OCI-LY1 (cell line): ENCODE measurements at regions not wholly inside any gene's neighbourhood (a gene's known extent, or its start where the extent isn't known, plus 50 kb on each side); places are given as distances from the start of the nearest gene placed in this dataset.

Experiments used
- H2AFZ ChIP-seq: fragments of 200-600 bp; sonication (generic), shearing (Covaris generic); 2 replicates; pipeline ENCODE4 v1.6.0; 2014; ENCODE audit warnings: antibody characterized with exemption, mild to moderate bottlenecking, low read length
- H3F3A ChIP-seq: fragments of 200-600 bp; sonication (generic), shearing (Covaris generic); 2 replicates; pipeline ENCODE4 v1.6.0; 2014; ENCODE audit warnings: mild to moderate bottlenecking, antibody characterized with exemption, low read length, moderate library complexity; ENCODE audit not compliant: insufficient read depth
- H3K27ac ChIP-seq: fragments of 200-600 bp; sonication (generic); 2 replicates; pipeline ENCODE4 v1.5.1; 2014; ENCODE audit warnings: low read length, mixed run types, mild to moderate bottlenecking, low read depth; ENCODE audit not compliant: poor library complexity, severe bottlenecking
- H3K27me3 ChIP-seq: fragments of 200-600 bp; sonication (generic); 2 replicates; pipeline ENCODE4 v1.6.0; 2014; ENCODE audit warnings: antibody characterized with exemption, mild to moderate bottlenecking, low read length, moderate library complexity; ENCODE audit not compliant: insufficient read depth
- H3K36me3 ChIP-seq: fragments of 200-600 bp; sonication (generic); 2 replicates; pipeline ENCODE4 v1.6.1; 2014; ENCODE audit warnings: mild to moderate bottlenecking, antibody characterized with exemption, low read length, moderate library complexity, mixed read lengths; ENCODE audit not compliant: insufficient read depth
- H3K4me1 ChIP-seq: fragments of 200-600 bp; sonication (generic); 2 replicates; pipeline ENCODE4 v1.5.1; 2014; ENCODE audit warnings: mild to moderate bottlenecking, low read length, moderate library complexity; ENCODE audit not compliant: insufficient read depth, severe bottlenecking
- H3K4me2 ChIP-seq: fragments of 200-600 bp; sonication (generic), shearing (Covaris generic); 2 replicates; pipeline ENCODE4 v1.6.1; 2014; ENCODE audit warnings: low read length
- H3K4me3 ChIP-seq: fragments of 200-600 bp; sonication (generic); 2 replicates; pipeline ENCODE4 v1.5.1; 2014; ENCODE audit warnings: low read length, low read depth, mild to moderate bottlenecking, mixed read lengths; ENCODE audit not compliant: poor library complexity, severe bottlenecking
- H3K79me2 ChIP-seq: fragments of 200-600 bp; shearing (Covaris generic); 2 replicates; pipeline ENCODE4 v1.6.1; 2016; ENCODE audit warnings: mixed run types, low read length, mixed read lengths; ENCODE audit not compliant: insufficient read depth
- H3K9ac ChIP-seq: fragments of 200-600 bp; sonication (generic), shearing (Covaris generic); 2 replicates; pipeline ENCODE4 v1.6.1; 2014; ENCODE audit warnings: mild to moderate bottlenecking, low read length, mixed read lengths
- H3K9me2 ChIP-seq: fragments of 200-600 bp; sonication (generic), shearing (Covaris generic); 2 replicates; pipeline ENCODE4 v1.6.1; 2014; ENCODE audit warnings: low read depth, mild to moderate bottlenecking, low read length, mixed read lengths
- H3K9me3 ChIP-seq: fragments of 200-600 bp; shearing (Covaris generic); 2 replicates; pipeline ENCODE4 v1.6.1; 2014; ENCODE audit warnings: low read length, mixed read lengths
- H4K20me1 ChIP-seq: fragments of 200-600 bp; sonication (generic), shearing (Covaris generic); 2 replicates; pipeline ENCODE4 v1.6.0; 2016; ENCODE audit warnings: mild to moderate bottlenecking, low read length; ENCODE audit not compliant: insufficient read depth
- EZH2 ChIP-seq: fragments of 200-600 bp; sonication (generic), shearing (Covaris generic); IDR thresholded peaks from 2 replicates; pipeline ENCODE4 v1.8.0; 2017; ENCODE audit warnings: borderline replicate concordance, mixed run types, mild to moderate bottlenecking, antibody characterized with exemption, low read length, moderate library complexity, mixed read lengths
- TF ChIP-seq, protein P1 (sequence below): fragments of 200-600 bp; sonication (generic), shearing (Covaris generic); IDR thresholded peaks from 2 replicates; pipeline ENCODE4 v1.5.1; 2017; ENCODE audit warnings: mild to moderate bottlenecking, antibody characterized with exemption, low read length, moderate library complexity, mixed read lengths

DNA sequence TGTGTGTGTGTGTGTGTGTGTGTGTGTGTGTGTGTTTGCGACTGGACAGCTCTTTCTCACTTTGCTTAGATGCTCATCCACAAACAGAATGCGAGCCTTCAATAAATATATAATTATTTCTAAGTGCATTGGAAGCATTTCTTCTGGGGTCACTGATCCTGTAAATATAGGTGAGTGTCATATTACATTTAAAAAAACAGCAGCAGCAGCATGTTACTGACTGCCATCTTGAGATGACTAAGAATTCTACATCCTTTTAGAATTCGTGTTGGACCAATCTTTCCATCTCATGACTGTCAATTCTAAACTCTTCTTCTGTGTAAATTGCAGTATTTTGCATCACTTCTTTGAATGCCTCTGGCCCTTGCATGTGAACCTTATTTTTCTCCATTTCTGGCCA, 238.0 kb upstream of the DDI1 start:
- Histone ChIP-seq H3K36me3 (no peaks in the 10 kb centered on the region), H3K9me3 (no peaks in the 10 kb centered on the region)

DNA sequence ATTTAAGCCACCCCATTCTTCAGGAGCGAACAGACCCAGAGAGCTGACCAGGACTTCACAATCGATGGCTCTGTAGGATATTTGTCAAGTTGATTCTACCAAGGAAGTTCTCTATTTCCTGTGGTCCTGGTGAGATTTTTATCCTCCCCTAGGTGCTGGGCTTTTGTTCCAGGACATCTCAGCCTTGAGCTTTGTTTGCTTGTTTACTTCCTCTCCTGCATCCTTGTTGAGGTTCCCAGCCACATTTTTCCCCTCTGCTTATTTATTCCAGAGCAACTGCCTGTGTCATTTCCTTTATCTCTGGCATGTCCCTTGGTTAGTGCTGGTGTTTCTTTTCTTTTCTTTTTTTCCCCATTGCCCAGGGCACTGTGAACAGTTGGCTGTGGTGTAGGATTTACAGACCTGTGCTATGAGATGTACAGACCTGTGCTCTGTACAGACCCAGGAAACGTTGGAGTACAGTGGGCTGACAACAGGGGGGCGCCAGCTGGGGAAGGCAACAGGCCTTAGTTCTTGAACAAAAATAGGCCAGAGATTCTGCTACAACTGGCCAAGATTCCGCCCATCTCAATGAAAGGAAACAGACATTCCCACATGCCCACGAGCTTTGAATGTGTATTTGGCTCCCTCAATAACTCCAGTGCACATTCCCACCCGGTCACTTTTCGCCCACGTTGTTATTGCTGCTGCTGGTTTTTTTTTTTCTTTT, 235.9 kb upstream of the DDI1 start:
- TF ChIP-seq EZH2 = no peak
- TF ChIP-seq, protein P1, sequence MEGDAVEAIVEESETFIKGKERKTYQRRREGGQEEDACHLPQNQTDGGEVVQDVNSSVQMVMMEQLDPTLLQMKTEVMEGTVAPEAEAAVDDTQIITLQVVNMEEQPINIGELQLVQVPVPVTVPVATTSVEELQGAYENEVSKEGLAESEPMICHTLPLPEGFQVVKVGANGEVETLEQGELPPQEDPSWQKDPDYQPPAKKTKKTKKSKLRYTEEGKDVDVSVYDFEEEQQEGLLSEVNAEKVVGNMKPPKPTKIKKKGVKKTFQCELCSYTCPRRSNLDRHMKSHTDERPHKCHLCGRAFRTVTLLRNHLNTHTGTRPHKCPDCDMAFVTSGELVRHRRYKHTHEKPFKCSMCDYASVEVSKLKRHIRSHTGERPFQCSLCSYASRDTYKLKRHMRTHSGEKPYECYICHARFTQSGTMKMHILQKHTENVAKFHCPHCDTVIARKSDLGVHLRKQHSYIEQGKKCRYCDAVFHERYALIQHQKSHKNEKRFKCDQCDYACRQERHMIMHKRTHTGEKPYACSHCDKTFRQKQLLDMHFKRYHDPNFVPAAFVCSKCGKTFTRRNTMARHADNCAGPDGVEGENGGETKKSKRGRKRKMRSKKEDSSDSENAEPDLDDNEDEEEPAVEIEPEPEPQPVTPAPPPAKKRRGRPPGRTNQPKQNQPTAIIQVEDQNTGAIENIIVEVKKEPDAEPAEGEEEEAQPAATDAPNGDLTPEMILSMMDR = no peak
- H3K27ac ChIP-seq = no peak overlapping the region
- H3K9me3 ChIP-seq = no peaks in the 10 kb centered on the region
- H4K20me1 ChIP-seq = no peaks in the 10 kb centered on the region
- H3K79me2 ChIP-seq = no peaks in the 10 kb centered on the region
- no peaks in the 10 kb centered on the region for H3K36me3 ChIP-seq
- no peaks in the 10 kb centered on the region for H3F3A ChIP-seq
- H3K9me2 ChIP-seq = no peaks in the 10 kb centered on the region
- no peak overlapping the region for H3K4me3 ChIP-seq
- no peak overlapping the region for H2AFZ ChIP-seq
- no peaks in the 10 kb centered on the region for H3K27me3 ChIP-seq
- H3K4me2 ChIP-seq = no peak overlapping the region
- no peaks in the 10 kb centered on the region for H3K4me1 ChIP-seq
- H3K9ac ChIP-seq = no peak overlapping the region

More for the DNA sequence above, 238.0 kb upstream of the DDI1 start:
- Histone ChIP-seq H3K9me2 (no peaks in the 10 kb centered on the region), H3K27ac (no peak overlapping the region), H3K4me1 (no peaks in the 10 kb centered on the region), H3K4me2 (no peak overlapping the region), H3K27me3 (no peaks in the 10 kb centered on the region), H3F3A (no peaks in the 10 kb centered on the region), H3K79me2 (no peaks in the 10 kb centered on the region), H2AFZ (no peak overlapping the region), H3K9ac (no peak overlapping the region), H4K20me1 (no peaks in the 10 kb centered on the region), H3K4me3 (no peak overlapping the region)
- TF ChIP-seq, protein P1 = no peak
- no peak for TF ChIP-seq EZH2

DNA sequence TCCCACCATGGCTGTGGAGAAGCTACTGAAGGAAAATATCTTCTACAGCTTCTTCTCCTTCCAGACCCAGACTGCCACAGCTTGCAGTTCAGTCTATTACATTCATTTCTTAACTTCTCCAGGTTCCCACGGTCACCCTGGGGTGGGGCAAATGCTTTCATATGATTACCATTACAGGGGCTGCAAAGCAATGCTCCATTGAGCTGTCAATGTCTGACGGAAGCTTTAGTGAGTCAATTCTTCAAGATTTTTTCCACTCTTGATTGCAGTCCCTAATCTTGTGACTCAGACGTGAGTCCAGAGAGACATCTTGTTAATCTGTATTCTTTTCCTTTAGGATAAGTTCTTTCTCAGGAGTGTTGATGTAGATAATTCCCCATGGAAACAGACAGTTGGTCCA, 233.4 kb upstream of the DDI1 start:
- Histone ChIP-seq H3K9ac (no peak overlapping the region), H3K27ac (no peak overlapping the region), H3K79me2 (no peaks in the 10 kb centered on the region), H3K9me3 (no peaks in the 10 kb centered on the region), H3K4me2 (no peak overlapping the region), H4K20me1 (no peaks in the 10 kb centered on the region), H2AFZ (no peak overlapping the region), H3K36me3 (no peaks in the 10 kb centered on the region), H3K9me2 (no peaks in the 10 kb centered on the region), H3K4me3 (no peak overlapping the region), H3K27me3 (no peaks in the 10 kb centered on the region), H3K4me1 (no peaks in the 10 kb centered on the region), H3F3A (no peaks in the 10 kb centered on the region)
- TF ChIP-seq, protein P1 = no peak
